HG03575 (cell line): ENCODE measurements at regions not wholly inside any gene's neighbourhood (a gene's known extent, or its start where the extent isn't known, plus 50 kb on each side); places are given as distances from the start of the nearest gene placed in this dataset.

Source experiments
- ATAC-seq: cut with Tn5 transposase; IDR thresholded peaks from one replicate; pipeline ENCODE4 v1.9.1; 2021; ENCODE audit not compliant: unreplicated experiment, insufficient number of reproducible peaks, low FRiP score; ENCODE audit errors: extremely low read depth

DNA sequence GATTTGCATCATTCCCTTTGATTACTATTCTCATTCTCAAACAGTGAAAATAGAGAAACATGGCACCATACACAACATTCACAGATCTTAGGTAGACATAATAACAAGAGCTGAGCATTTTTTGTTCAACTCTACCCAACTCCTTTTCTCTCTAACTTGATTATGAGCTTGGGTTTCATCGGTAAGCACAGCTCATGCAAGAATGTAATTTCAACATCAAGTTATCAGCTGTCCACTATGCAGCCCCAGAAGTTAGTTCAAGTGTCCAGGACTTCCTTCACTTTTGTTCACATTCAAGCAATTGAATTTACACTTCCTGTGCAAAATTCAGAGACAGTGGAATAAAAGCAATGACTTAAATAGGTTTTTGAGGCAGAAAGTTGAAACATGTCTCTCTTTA, 297.7 kb upstream of the SASH1 start:
- no peak for ATAC-seq

DNA sequence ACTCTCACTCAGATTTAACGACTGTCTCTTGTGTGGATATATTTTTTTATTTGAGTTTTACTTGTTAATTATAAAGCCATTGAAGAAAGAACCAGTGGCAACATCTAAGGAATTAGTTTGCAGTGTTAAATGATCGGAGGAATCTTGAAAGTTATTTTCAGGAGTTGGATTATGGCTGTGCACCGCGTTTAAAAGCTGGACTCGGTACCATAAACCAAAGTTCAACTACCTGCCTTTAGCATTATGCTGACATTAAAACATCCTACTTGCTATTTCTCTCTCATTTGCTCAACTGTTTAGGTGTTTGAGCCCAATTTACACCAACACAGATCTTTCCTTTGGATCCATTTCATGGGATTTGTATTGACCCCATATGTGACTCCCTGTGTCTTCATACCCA, 289.4 kb upstream of the SASH1 start:
- ATAC-seq, result no peak

DNA sequence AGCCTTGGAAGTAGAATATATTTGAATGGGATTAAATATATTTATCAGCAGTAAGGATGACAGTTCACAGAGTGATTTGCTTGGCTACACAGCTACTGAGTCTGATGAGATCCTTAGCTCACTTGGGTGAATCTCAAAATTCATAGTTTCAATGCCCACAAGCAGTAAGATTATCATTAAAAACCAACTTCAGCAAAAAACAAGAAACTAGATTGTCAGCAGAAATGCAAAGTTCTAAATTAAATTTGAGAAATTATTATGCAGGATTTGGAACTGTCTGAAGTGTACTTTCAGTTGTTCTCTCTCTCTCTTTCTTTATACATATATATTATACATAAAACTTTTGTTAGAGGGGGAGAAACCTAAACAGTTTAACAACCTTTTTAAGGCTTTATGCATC, 288.8 kb upstream of the SASH1 start:
- ATAC-seq, result no peak

DNA sequence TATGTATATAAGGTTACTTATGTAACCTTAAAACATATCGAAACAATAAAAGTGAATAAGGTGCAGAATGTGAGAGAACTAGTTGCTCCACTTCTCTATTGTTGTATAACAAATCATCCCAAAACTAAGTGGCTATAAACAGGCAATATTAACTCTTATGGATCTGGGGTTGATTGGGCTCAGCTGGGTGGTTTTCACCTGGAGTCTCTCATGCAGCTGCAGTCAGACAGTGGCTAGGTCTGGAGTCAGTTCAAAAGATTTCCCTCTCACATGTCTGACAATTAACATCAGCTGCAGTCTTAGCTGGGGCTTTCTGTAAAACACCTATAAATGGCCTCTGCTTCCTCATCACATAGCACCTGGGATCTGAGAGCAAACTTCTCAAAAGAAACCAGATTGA, 288.4 kb upstream of the SASH1 start:
- ATAC-seq, result no peak

DNA sequence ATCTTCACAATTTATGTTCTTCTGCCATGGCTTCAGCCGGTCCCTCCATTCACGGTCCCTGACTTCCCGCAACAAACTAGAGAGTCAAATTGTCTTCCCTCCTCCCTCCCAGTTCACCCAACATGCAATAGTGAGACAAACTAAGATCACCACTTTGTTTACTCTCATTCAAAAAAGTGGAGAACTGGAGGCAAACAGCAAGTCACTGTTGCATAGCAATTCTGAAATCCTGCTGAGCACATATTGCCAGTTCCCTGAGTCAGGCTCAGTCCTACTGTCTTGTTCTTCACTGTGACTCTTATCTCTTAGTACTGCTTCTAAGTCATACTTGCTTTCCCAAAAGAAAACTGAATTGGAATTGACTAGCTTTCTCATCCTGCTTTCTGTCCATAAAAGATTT, 287.2 kb upstream of the SASH1 start:
- ATAC-seq, result no peak

DNA sequence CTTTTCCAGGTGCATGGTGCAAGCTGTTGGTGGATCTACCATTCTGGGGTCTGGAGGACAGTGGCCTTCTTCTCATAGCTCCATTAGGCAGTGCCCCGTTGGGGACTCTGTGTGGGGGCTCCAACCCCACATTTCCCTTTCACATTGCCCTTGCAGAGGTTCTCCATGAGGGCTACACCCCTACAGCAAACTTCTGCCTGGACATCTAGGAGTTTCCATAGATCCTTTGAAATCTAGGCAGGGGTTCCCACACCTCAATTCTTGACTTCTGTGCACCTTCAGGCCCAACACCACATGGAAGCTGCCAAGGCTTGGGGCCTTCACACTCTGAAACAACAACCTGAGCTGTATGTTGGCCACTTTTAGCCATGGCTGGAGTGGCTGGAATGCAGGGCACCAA, 282.8 kb upstream of the SASH1 start:
- ATAC-seq, result no peak

DNA sequence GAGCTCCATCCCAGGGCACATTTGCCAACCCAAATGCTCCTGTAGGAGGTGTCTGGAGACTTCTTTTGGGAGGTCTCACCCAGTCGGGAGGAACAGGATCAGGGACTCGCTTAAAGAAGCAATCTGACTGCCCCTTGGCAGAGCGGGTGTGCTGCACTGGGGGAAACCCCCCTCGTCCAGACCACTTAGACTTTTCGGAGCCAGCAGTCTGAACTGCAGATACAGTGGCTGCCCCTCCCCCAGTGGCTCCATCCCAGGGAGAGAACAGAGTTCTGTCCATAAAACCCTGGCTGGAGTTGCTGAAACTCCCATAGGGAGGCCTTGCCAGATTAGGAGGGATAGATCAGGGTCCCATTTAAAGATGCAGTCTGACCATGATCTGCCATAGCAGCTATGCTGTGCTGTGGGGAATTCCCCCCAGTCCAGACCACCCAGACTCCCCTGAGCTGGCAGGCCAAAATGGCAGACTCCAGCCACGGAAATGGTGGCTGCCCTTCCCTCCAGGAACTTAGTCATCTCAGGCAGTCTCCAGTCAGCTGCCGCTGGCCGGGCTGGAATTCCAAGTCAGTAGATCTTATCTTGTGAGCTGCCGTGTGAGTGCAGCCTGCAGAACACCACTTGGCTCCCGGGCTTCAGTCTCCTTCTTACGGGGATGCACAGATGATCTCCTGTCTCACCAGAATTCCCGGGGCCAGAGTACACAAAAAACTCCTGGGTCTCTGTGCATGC, 278.1 kb upstream of the SASH1 start:
- ATAC-seq, result no peak

DNA sequence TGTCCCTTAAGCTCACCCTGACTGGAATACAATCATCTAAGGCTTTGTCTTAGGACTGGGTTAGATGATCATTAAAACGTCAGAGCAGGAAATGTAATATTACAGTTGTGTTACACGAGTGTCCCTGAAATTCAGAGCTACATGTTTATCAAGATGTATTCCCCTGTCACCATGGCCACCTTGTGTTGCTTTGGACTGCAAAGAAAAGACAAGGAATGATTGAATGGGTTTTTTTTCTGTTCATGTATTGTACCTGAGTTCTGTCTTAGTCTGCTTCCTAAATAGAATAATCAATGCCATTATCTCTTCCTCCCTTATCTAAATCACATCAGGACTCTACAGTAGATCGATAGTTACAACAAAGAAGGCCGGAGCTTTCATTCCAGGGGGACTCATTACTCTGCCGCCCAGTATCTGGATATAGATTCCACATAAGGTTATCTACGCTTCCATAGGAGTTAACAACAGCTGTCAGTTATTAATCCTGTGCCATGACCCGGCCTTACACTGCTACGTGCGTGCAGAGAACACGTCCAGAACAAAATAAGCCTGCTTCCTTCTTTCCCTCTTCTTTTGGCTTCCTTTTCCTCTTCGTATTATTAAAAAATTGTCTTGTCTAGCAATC, 274.1 kb upstream of the SASH1 start:
- ATAC-seq, result no peak

DNA sequence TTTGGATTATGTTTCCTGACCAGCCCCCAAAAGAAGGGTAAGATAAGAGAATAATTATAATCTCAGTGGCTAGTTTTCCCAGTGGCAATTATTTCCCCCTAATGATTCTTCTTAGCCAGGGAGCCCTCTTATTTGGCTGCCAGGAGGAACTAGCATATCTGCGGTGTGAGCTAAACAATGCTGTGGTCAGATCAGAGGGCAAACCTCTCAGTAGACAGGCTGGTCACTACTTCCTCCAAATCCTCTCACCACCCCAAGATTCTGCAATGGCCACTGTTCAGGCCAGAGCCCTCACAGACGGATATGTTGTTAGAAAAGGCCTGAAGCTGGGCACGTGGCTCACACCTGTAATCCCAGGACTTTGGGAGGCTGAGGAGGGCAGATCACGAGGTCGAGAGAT, 273.4 kb upstream of the SASH1 start:
- no peak for ATAC-seq

DNA sequence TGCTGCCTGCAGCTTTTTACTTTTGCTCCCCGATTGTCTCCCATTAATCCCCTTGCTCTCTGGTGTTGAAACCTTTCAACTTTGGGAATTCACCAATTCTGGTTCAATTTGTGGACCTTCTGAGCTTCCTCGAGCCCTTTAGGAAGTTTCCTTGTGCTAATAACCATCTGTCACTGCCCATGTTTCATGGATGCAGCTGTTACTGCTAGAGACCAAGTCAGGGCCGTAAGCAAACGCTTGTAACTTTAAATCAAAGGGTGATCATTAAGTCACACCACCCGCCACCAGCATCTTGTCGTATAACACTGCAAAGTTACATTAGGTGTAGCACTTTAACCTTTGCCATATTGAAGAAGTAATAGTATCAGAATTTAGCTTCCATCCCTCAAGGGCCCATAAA, 268.3 kb upstream of the SASH1 start:
- no peak for ATAC-seq

DNA sequence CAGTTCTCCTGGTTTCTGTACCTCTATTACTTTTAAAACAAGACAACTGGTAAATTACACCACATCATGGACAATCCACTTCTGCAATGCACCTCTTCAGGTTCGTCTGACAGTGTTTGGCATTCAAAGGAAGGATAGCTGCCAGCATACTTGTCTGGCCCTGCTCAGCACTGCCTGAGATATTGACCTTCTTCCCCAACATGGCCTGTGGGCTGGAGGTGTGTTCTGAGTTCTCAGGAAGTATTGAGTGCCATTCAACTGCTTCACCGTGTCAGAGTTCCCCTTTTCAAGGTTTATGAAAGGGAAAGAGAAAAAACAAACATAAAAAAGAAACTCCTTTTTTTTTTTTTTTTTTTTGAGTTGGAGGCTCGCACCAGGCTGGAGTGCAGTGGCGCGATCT, 267.9 kb upstream of the SASH1 start:
- ATAC-seq, result no peak

DNA sequence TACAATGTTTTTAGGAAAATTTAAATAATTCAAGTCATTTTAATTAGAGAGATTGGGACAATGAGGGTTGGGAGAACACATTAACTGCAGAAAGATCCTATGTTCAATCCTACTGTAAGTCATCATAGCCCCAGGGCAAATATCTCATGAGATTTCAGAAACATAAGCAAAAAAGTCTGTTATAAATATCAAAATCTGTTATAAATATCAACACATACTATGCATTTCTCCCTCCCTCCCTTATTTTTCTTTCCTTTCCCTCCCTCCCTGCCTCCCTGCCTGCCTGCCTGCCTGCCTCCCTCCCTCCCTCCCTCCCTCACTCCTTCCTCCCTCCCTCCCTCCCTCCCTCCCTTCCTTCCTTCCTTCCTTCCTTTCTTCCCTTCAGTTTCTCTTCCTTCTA, 267.3 kb upstream of the SASH1 start:
- ATAC-seq, result no peak

DNA sequence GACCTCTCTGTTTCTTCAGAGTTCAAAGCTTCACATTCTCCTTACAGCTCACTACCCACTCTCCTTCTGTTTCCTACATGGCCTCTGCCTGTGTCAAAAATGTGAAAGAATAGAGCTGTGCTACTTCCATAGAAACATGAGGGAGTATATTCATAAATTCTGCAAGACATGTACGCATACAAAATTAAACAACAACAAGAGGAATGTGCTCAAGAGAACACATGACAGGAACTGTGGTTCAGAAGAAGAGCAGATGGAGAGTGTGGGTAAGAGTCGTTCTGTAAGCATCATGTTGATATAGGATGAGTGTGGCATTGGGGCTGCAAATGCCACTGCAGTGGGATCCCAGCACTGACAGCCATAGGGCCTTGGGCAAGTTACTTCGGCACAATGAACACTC, 266.6 kb upstream of the SASH1 start:
- ATAC-seq, result no peak

DNA sequence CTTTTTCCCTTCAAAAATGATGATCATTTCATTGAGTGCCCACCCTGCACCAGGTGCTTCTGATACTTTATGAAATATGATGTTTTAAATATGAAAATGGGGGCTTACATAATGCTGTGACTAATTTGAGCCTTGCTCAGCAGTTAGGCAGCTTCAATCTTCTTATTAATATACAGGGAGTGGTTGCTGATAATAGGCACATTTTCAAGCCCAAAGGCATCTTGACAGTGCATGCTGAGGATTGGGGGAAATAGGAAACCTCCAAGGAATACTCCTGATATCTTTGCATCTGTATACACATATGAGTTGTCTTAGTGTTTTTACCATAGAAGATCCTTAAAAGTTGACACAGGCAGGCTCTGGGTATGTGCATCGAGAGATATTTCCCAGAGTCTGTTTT, 262.3 kb upstream of the SASH1 start:
- no peak for ATAC-seq

DNA sequence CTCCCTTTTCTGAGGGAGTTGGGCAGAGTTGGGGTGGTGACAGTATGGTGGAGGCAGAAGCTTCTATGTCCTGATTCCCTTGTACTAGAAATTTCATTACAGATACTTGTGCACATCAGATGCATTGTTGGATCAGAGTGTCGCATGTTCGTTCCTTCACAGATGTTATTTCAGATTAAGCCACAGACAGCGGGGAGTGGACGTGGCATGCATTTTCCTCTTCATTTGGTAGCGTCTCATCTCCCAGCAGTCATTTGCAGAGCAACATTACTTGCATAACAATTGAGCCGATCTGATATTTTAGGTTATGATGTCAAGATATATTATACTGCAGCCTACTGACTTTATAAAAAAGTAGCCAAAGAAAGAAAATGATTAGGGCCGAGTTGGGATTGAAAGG, 261.6 kb upstream of the SASH1 start:
- ATAC-seq, result no peak

DNA sequence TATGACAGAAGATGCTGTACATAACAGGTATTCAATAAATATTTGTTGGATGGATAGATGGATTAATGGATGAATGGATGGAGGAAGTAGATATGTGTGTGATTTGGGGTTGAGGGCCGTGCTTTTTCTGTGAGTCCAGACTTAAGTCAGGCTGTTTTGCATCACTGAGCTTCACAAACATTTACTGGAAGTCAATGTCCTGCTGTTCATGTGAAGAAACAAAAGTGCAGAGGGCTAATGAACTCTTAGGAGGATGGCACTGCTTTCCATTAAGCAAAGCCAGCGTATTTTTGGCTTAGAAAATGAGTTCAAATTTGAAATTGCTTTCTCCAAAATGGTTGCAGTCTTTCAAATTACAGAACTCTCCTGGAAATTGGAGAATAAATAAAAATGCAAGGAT, 260.6 kb upstream of the SASH1 start:
- ATAC-seq, result no peak

DNA sequence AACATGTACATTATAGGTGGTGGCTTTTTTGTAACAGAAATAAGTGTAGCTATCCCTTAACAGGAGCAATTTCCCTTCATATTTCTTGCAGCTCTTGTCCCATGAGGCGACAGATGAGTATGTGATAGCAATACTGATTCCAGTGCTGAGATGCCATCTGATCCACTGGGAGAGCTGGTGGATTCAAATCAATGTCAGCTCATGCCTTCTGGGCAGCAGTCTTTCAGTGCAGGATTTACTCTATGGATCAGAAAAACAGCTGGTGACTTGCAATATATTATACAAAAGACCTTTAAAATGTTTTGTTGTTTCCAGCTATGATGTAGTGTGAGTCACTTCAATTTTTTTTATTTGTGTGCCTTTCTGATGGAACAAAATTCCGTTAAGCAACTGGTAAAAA, 259.9 kb upstream of the SASH1 start:
- ATAC-seq, result no peak

DNA sequence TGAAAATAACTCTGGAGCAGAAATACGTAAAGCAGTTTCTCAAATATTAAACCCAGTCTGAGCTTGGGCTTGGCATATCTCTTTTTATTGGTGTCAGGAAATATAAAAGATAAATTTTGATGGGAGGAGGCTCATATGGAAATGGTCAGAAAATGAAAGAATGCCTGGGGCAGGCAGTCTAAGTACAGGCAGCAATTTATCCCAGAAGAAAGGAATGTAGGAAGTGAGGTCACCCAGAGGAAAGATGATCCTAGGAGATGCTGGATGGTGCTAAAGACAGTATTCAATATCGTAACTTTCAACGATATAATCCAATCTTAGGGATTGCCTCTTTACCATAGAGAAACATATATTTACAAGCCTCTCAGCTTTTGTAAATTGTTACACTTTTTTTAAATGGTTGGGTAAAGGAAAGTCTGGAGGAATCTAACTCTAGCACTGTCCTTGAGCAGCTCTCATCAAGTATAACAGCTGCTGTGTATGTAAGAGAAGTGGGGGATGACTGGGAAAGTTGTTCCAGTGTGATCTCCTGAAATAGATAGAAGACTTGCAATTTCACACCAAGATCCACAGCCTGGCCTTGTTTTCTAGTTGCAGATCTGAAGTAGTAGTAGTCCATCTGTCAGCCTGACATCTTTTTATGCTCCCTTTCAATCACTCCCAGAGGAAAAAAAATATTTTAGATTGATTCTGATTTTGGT, 256.9 kb upstream of the SASH1 start:
- ATAC-seq, result no peak

DNA sequence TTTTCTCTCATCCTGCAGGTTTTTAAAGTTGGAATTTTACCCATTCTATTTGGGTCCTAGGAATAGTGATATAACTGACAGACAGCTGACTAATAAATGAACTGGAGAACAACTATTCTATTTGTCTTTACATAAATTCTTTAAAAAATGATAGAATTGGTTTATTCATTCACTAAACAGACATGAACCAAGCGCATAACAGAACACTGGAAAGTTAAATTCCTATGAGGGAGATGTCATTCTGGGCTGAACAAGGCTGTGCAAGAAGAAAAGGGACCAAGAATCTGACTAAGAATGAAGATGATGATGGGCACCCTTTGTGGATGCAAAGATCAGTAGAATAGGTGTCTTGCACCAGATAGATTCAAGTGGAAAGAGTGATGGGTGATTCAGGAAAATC, 256.3 kb upstream of the SASH1 start:
- no peak for ATAC-seq

DNA sequence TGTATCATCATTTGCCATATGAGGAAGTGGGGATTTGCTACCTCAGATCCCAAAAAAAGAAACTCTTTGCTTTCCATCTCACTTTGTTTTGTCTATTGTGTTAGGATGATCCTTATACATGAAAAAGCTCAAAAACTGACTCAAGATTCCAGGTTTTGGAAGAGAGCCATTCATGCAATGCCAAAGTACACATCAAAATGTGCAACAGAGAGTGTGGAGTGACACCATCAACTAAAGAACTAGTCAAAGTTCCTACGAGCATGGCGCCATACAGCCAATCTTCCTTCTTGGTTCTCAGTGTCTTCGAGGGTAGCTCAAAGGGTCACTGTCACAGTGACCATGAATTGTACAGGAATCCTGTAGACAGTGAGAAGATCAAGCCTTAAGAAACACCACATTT, 255.8 kb upstream of the SASH1 start:
- no peak for ATAC-seq

DNA sequence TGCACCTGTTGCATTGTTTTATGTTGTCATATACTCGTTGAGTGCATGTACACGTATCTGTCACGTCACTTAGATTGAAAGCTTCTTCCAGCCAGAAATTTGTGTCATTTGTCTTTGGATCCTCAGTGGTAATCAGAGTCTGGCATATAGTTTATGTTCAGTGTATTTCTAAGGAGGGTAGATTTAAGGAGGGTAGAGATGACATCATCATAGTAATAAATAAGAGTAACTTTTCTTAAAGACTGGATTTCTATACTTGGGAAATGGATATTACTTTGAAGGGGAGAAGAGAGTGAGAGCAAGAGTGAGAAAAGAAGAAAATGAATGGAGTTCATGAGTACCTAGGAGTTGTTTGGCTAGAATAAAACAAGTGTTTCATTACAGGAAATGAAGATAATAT, 255.0 kb upstream of the SASH1 start:
- ATAC-seq, result no peak
